Mammary epithelial cell (primary cell): ENCODE measurements at regions not wholly inside any gene's neighbourhood (a gene's known extent, or its start where the extent isn't known, plus 50 kb on each side); places are given as distances from the start of the nearest gene placed in this dataset.

Experiments used
- CTCF ChIP-seq, 2 donors: IDR thresholded peaks in 1 of 2; conservative IDR thresholded peaks in 1 of 2; 2 replicates each; pipeline ENCODE4 v1.5.1; 2011 to 2012; ENCODE audit warnings: inconsistent platforms in 2 of 2, low read length in 2 of 2, mild to moderate bottlenecking in 2 of 2, control low read depth in 1 of 2, low read depth in 1 of 2; ENCODE audit not compliant: insufficient read depth in 1 of 2; ENCODE audit errors: extremely low read depth in 1 of 2
- EZH2 ChIP-seq: IDR thresholded peaks from 2 replicates; pipeline ENCODE4 v1.6.1; 2012; ENCODE audit warnings: low read length, inconsistent platforms, borderline replicate concordance

GRCh38 chr18:73355121-73355520 is 487.3 kb upstream of the NETO1 start:
- TF ChIP-seq CTCF (conservative IDR thresholded peaks at IDR 0.05 in 1 of 2, IDR thresholded peaks at IDR 0.05 in 1 of 2; ENCODE audit: extremely low read depth in 1 of 2, insufficient read depth in 1 of 2, low read depth in 1 of 2, low read length in 2 of 2) (no peak), EZH2 (no peak)
